HEK293 (cell line): ENCODE measurements at regions not wholly inside any gene's neighbourhood (a gene's known extent, or its start where the extent isn't known, plus 50 kb on each side); places are given as distances from the start of the nearest gene placed in this dataset.

Experiments
- CTCF ChIA-PET: fragments of 350-600 bp; formaldehyde crosslinking; extraction: SDS; loops from one replicate; lab custom pipeline; 2021; ENCODE audit warnings: antibody characterized with exemption; lab: Yijun Ruan, JAX
- POLR2A ChIA-PET: fragments of 300-600 bp; formaldehyde crosslinking; extraction: SDS; loops from one replicate; lab custom pipeline; 2020; ENCODE audit warnings: antibody characterized with exemption, inconsistent platforms; lab: Yijun Ruan, JAX
- H3K27ac ChIP-seq: fragments of 200-500 bp; sonication (Bioruptor generic); 2 replicates; pipeline ENCODE4 v1.5.1; 2014; ENCODE audit warnings: low read depth, low read length, control low read depth, inconsistent platforms; ENCODE audit errors: extremely low read depth
- H3K36me3 ChIP-seq, 2 experiments: fragments of 200-500 bp in 1 of 2; sonication (Bioruptor generic) in 1 of 2; 1 replicate in 1 of 2; 2 replicates in 1 of 2; pipeline ENCODE4 v1.5.1; 2014 to 2017; ENCODE audit warnings: inconsistent platforms in 2 of 2, low read length in 2 of 2; ENCODE audit not compliant: control insufficient read depth in 2 of 2, insufficient read depth in 1 of 2
- H3K4me1 ChIP-seq: fragments of 200-500 bp; sonication (Bioruptor generic); 2 replicates; pipeline ENCODE4 v1.5.1; 2014; ENCODE audit warnings: mild to moderate bottlenecking, low read length, inconsistent platforms; ENCODE audit not compliant: control insufficient read depth, insufficient read depth
- H3K4me3 ChIP-seq: 2 replicates; pipeline ENCODE4 v1.5.1; 2011; ENCODE audit warnings: low read depth, mild to moderate bottlenecking, control low read depth, low read length, moderate library complexity
- H3K9me3 ChIP-seq: fragments of 200-500 bp; sonication (Bioruptor generic); 2 replicates; pipeline ENCODE4 v1.5.1; 2014; ENCODE audit warnings: low read depth, low read length, inconsistent platforms; ENCODE audit not compliant: control insufficient read depth, insufficient read depth
- HIC1 ChIP-seq: fragments of 450-650 bp; formaldehyde crosslinking; IDR thresholded peaks from 2 replicates; pipeline ENCODE4 v1.5.1; 2016; ENCODE audit warnings: missing biosample characterization, missing genetic modification characterization
- HOXA7 ChIP-seq: sonication (generic); formaldehyde crosslinking; IDR thresholded peaks from 2 replicates; pipeline ENCODE4 v1.8.1; 2022; ENCODE audit warnings: missing genetic modification reagents, borderline replicate concordance
- MZF1 ChIP-seq: fragments of 450-650 bp; formaldehyde crosslinking; IDR thresholded peaks from 2 replicates; pipeline ENCODE4 v1.5.1; 2017; ENCODE audit warnings: missing biosample characterization, missing genetic modification characterization, borderline replicate concordance
- PRDM1 ChIP-seq: fragments of 450-650 bp; formaldehyde crosslinking; IDR thresholded peaks from 2 replicates; pipeline ENCODE4; 2016; ENCODE audit warnings: missing biosample characterization, missing genetic modification characterization
- PRDM6 ChIP-seq: fragments of 450-650 bp; formaldehyde crosslinking; IDR thresholded peaks from 2 replicates; pipeline ENCODE4 v1.5.1; 2017; ENCODE audit warnings: missing biosample characterization, missing genetic modification characterization
- SALL2 ChIP-seq: fragments of 450-650 bp; formaldehyde crosslinking; IDR thresholded peaks from 2 replicates; pipeline ENCODE4 v1.5.0; 2017; ENCODE audit warnings: missing biosample characterization, mild to moderate bottlenecking, missing genetic modification characterization, borderline replicate concordance
- TRIM28 ChIP-seq: IDR thresholded peaks from 2 replicates; pipeline ENCODE4 v1.6.1; 2011; ENCODE audit warnings: low read length, control low read depth, borderline replicate concordance
- WT1 ChIP-seq: fragments of 450-650 bp; formaldehyde crosslinking; IDR thresholded peaks from 2 replicates; pipeline ENCODE4 v1.5.1; 2016; ENCODE audit warnings: missing biosample characterization, missing genetic modification characterization
- ZBTB44 ChIP-seq: fragments of 450-650 bp; IDR thresholded peaks from 2 replicates; pipeline ENCODE4 v1.5.1; 2018; ENCODE audit warnings: missing biosample characterization, mild to moderate bottlenecking, missing genetic modification characterization
- ZBTB7A ChIP-seq: fragments of 450-650 bp; formaldehyde crosslinking; IDR thresholded peaks from 2 replicates; pipeline ENCODE4 v1.5.1; 2016; ENCODE audit warnings: low read depth, missing biosample characterization, missing genetic modification characterization
- ZFP37 ChIP-seq: fragments of 450-650 bp; formaldehyde crosslinking; IDR thresholded peaks from 2 replicates; pipeline ENCODE4 v1.5.1; 2016; ENCODE audit warnings: missing biosample characterization, missing genetic modification characterization
- ZIC2 ChIP-seq: fragments of 450-650 bp; formaldehyde crosslinking; IDR thresholded peaks from 2 replicates; pipeline ENCODE4 v1.5.1; 2016; ENCODE audit warnings: missing biosample characterization, missing genetic modification characterization
- ZNF155 ChIP-seq: fragments of 450-650 bp; formaldehyde crosslinking; IDR thresholded peaks from 2 replicates; pipeline ENCODE4 v1.5.1; 2016; ENCODE audit warnings: missing biosample characterization, missing genetic modification characterization
- ZNF184 ChIP-seq: fragments of 450-650 bp; IDR thresholded peaks from 2 replicates; pipeline ENCODE4 v1.5.1; 2018; ENCODE audit warnings: missing biosample characterization, mild to moderate bottlenecking, missing genetic modification characterization
- ZNF280C ChIP-seq: fragments of 450-650 bp; formaldehyde crosslinking; IDR thresholded peaks from 2 replicates; pipeline ENCODE4 v1.5.1; 2016; ENCODE audit warnings: missing biosample characterization, missing genetic modification characterization
- ZNF280D ChIP-seq: fragments of 450-650 bp; formaldehyde crosslinking; IDR thresholded peaks from 2 replicates; pipeline ENCODE4 v1.5.1; 2016; ENCODE audit warnings: missing biosample characterization, missing genetic modification characterization
- ZNF302 ChIP-seq: fragments of 450-650 bp; formaldehyde crosslinking; IDR thresholded peaks from 2 replicates; pipeline ENCODE4 v1.5.1; 2016; ENCODE audit warnings: missing biosample characterization, missing genetic modification characterization, low read depth
- ZNF354C ChIP-seq: fragments of 450-650 bp; formaldehyde crosslinking; IDR thresholded peaks from 2 replicates; pipeline ENCODE4 v1.5.1; 2016; ENCODE audit warnings: missing biosample characterization, missing genetic modification characterization, low read depth, borderline replicate concordance
- ZNF501 ChIP-seq: fragments of 450-650 bp; formaldehyde crosslinking; IDR thresholded peaks from 2 replicates; pipeline ENCODE4 v1.5.1; 2016; ENCODE audit warnings: missing biosample characterization, missing genetic modification characterization
- ZNF549 ChIP-seq: fragments of 450-650 bp; IDR thresholded peaks from 2 replicates; pipeline ENCODE4 v1.5.1; 2018; ENCODE audit warnings: missing biosample characterization, missing genetic modification characterization, mild to moderate bottlenecking, inconsistent platforms, moderate library complexity
- ZNF585B ChIP-seq: fragments of 450-650 bp; formaldehyde crosslinking; IDR thresholded peaks from 2 replicates; pipeline ENCODE4 v1.5.1; 2016; ENCODE audit warnings: missing biosample characterization, missing genetic modification characterization
- ZNF626 ChIP-seq: fragments of 450-650 bp; sonication (Bioruptor Pico); formaldehyde crosslinking; IDR thresholded peaks from 2 replicates; pipeline ENCODE4 v1.5.1; 2018; ENCODE audit warnings: missing biosample characterization, missing genetic modification characterization, inconsistent platforms
- ZNF677 ChIP-seq: fragments of 450-650 bp; IDR thresholded peaks from 2 replicates; pipeline ENCODE4 v1.5.0; 2018; ENCODE audit warnings: missing biosample characterization, mild to moderate bottlenecking, missing genetic modification characterization, moderate library complexity
- ZNF747 ChIP-seq: fragments of 450-650 bp; formaldehyde crosslinking; IDR thresholded peaks from 2 replicates; pipeline ENCODE4 v1.5.1; 2016; ENCODE audit warnings: missing biosample characterization, missing genetic modification characterization
- ZNF837 ChIP-seq: fragments of 450-650 bp; formaldehyde crosslinking; IDR thresholded peaks from 2 replicates; pipeline ENCODE4 v1.5.1; 2016; ENCODE audit warnings: missing biosample characterization, missing genetic modification characterization
- TF ChIP-seq, protein P1 (sequence below): fragments of 450-650 bp; formaldehyde crosslinking; IDR thresholded peaks from 2 replicates; pipeline ENCODE4 v1.5.1; 2016; ENCODE audit warnings: missing biosample characterization, missing genetic modification characterization

- CTCF ChIA-PET: no interaction called here
Observed at GRCh38 chr13:27679396-27679795, 57.7 kb downstream of the POLR1D start.

GRCh38 chr13:27679896-27680295 lies 58.2 kb downstream of the POLR1D start:
- TF ChIP-seq ZNF280D (tag by site-specific recombination) (no peak), HOXA7 (CRISPR knock-in tag) (no peak), ZNF837 (no peak), ZBTB7A (no peak), ZIC2 (tag by site-specific recombination) (no peak), PRDM6 (tag by site-specific recombination) (no peak), ZBTB44 (tag by site-specific recombination) (no peak), HIC1 (tag by site-specific recombination) (no peak), SALL2 (no peak), PRDM1 (tag by site-specific recombination) (no peak), ZFP37 (no peak), ZNF549 (tag by site-specific recombination) (no peak)
- TF ChIP-seq, protein P1, sequence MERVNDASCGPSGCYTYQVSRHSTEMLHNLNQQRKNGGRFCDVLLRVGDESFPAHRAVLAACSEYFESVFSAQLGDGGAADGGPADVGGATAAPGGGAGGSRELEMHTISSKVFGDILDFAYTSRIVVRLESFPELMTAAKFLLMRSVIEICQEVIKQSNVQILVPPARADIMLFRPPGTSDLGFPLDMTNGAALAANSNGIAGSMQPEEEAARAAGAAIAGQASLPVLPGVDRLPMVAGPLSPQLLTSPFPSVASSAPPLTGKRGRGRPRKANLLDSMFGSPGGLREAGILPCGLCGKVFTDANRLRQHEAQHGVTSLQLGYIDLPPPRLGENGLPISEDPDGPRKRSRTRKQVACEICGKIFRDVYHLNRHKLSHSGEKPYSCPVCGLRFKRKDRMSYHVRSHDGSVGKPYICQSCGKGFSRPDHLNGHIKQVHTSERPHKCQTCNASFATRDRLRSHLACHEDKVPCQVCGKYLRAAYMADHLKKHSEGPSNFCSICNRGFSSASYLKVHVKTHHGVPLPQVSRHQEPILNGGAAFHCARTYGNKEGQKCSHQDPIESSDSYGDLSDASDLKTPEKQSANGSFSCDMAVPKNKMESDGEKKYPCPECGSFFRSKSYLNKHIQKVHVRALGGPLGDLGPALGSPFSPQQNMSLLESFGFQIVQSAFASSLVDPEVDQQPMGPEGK (tag by site-specific recombination): no peak
- H3K4me1 ChIP-seq: no peaks in the 10 kb centered on the region
- H3K36me3 ChIP-seq: no peaks in the 10 kb centered on the region
- CTCF ChIA-PET: interaction anchor here (0.6 kb wide), 1 partner anchor 225 kb away, joined by 5 read pairs; no protein-coding TSS in a partner anchor
- H3K4me3 ChIP-seq: no peak overlapping the region
- H3K27ac ChIP-seq: no peak overlapping the region
- POLR2A ChIA-PET: no interaction called here
- no peaks in the 10 kb centered on the region for H3K9me3 ChIP-seq

More at GRCh38 chr13:27679396-27679795, 57.7 kb downstream of the POLR1D start:
- TF ChIP-seq WT1 (tag by site-specific recombination): no peak
- no peak for TF ChIP-seq ZNF354C (tag by site-specific recombination)
- TF ChIP-seq ZNF677 (tag by site-specific recombination): no peak
- TF ChIP-seq ZNF280C (tag by site-specific recombination): no peak
- no peak for TF ChIP-seq ZNF155 (tag by site-specific recombination)
- no peak for TF ChIP-seq ZNF626 (tag by site-specific recombination)
- no peak for TF ChIP-seq ZNF585B (tag by site-specific recombination)
- TF ChIP-seq TRIM28: no peak
- TF ChIP-seq ZNF184 (tag by site-specific recombination): no peak
- TF ChIP-seq ZNF501 (tag by site-specific recombination): no peak
- TF ChIP-seq MZF1 (tag by site-specific recombination): no peak
- no peak for TF ChIP-seq ZNF747 (tag by site-specific recombination)
- no peak for TF ChIP-seq ZNF302 (tag by site-specific recombination)
- no peaks in the 10 kb centered on the region for H3K36me3 ChIP-seq
- no peaks in the 10 kb centered on the region for H3K4me1 ChIP-seq
- H3K9me3 ChIP-seq: no peaks in the 10 kb centered on the region
- no peak overlapping the region for H3K27ac ChIP-seq
- POLR2A ChIA-PET: no interaction called here
- no peak overlapping the region for H3K4me3 ChIP-seq
